KBM-7 (cell line): ENCODE measurements at regions not wholly inside any gene's neighbourhood (a gene's known extent, or its start where the extent isn't known, plus 50 kb on each side); places are given as distances from the start of the nearest gene placed in this dataset.

Experiments used
- DNase-seq: peaks from one replicate; pipeline ENCODE4 v3.0.0-alpha.2; 2015
- in situ Hi-C: fragments of 300-500 bp; cut with MboI; formaldehyde crosslinking; loops from 2 replicates; pipeline ENCODE4 v1.14.3; 2020; ENCODE audit warnings: low sequenced_read_pairs, low pct_unique_long_range_greater_than_20kb, mixed read lengths

DNA sequence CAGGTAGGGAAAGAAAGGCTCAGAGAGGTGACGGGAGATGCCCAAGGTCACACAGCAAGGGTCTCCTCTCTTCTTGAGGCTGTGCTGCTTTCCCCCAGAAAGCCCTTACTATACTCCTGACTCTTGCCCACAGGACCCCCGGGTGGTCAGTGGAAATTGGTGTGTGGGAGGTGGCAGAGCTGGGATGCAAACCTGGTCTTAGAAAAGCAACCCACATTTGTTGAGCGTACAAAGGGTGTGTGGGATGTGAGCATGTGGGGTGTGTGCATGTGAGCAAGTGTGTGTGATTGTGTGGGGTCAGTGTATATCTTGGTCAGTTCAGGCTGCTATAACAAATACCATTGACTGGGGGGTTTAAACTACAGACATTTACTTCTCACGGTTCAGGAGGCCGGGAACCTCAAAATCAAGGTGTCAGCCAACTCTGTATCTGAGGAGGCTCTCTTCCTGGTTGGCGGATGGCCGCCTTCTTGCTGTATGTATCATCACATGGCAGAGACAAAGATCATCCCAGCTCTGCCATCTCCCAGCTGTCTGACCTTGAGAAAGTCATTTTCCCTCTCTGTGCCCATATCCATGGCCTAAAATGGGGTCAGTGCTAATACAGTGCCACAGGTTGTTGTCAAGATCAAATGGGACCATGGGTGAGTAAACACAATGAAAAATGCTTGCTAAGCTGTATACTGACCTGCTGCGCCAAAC, 268.5 kb downstream of the PTPRU start:
- DNase-seq = no peak
- in situ Hi-C loops = no loop called here

GRCh38 chr1:29504196-29504595, 267.9 kb downstream of the PTPRU start:
- no peak for DNase-seq
- in situ Hi-C loops = no loop called here

GRCh38 chr1:29502911-29503840, 266.9 kb downstream of the PTPRU start:
- in situ Hi-C loops = no loop called here
- DNase-seq = no peak

- DNase-seq = no peak
- in situ Hi-C loops = no loop called here
Observed at GRCh38 chr1:29502225-29502910, 266.0 kb downstream of the PTPRU start.

- DNase-seq = no peak
- in situ Hi-C loops = no loop called here
Observed at GRCh38 chr1:29501227-29501976, 265.1 kb downstream of the PTPRU start.

DNA sequence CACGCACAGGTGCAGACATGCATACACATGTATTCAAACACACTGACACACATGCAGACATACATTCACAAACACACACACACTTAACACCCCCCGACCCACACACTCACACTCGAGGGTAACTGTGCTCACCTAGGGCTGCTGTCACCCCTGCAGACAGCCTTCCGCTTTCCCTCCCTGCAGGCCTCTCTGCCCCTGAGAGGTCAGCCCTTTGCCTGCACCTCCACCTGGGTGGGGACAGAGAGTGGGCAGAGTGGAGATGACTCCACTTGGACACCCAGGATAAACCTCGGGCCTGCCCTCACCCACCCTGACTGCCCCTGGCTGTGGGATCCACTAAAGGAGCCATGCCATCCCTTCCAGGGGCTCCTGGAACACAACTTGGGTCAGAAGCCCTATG, 264.3 kb downstream of the PTPRU start:
- no peak for DNase-seq
- in situ Hi-C loops = no loop called here

GRCh38 chr1:29500041-29500440, 263.7 kb downstream of the PTPRU start:
- no peak for DNase-seq
- in situ Hi-C loops = no loop called here

DNA sequence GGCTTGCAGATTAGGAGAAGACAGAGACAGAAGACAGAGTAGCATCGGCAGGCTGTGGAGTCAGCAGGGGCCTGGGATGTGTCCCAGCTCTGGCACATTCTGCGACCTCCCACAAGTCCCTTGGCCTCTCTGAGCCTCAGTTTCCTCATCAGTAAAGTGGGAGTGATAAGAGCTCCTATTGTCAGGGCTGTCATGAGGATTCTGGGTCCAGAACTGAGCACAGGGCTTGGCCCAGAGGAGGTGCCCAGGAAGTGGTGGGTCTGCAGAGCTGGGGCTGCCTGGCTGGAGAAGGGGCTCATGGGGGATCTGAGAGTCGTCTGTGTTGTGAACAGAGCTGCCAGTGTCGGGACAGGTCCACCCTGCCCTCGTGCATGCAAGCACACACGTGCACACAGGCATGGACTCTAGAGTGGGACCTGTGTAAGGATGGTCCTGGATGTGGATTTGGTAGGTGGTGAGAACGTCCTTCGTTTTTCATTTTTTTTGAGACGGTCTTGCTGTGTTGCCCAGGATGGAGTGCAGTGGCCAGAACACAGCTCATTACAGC, 262.9 kb downstream of the PTPRU start:
- DNase-seq = no peak

DNA sequence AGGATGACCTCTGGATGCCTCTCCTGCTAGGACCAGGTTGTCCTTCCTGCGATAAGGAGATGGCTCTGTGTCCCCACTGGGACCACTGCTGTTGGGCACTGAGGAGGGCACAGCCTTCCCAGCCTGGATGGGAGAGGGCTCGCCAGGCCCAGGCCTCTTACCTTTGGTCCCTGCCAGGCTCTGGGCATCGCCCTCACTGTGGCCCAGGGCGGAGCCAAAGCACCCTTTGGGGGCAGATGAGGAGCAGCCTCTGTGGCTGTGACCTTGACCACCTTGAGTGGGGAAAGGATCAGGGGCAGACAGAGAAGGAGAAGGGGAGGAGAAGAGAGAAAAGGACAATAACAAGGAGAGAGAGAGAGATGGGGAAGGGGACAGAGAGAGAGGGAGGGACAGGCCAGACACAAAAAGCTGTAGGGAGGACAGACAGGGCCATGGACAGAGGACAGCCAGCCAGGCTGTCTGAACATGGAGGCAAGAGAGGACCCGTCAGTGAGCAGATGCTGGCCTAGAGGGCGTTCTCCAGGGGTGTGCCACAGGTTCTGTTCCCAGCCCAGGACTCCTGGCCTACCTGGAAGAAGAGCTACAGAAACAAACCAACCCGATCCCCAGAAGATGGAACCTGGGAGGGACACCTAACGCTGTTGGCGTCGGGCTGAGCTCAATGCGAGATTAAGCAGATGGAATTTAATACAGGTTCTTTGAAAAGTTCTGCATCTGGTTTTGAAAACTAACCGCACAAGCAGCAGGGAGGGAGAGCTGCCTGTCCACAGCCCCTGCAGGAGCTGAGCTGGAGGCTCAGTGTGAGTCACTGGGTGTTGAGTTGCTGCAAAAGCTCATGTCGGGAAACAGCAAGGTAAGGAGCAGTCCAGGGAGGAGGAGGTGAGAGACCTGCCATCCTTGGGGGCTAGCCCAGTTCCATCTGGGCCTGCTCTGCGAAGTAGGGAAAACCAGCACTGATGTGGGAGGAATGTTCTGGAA, 262.1 kb downstream of the PTPRU start:
- in situ Hi-C loops = no loop called here
- DNase-seq = no peak

More for the DNA sequence above, 262.9 kb downstream of the PTPRU start:
- in situ Hi-C loops = no loop called here

GRCh38 chr1:29497395-29498125, 261.2 kb downstream of the PTPRU start:
- in situ Hi-C loops = no loop called here
- DNase-seq = no peak

DNA sequence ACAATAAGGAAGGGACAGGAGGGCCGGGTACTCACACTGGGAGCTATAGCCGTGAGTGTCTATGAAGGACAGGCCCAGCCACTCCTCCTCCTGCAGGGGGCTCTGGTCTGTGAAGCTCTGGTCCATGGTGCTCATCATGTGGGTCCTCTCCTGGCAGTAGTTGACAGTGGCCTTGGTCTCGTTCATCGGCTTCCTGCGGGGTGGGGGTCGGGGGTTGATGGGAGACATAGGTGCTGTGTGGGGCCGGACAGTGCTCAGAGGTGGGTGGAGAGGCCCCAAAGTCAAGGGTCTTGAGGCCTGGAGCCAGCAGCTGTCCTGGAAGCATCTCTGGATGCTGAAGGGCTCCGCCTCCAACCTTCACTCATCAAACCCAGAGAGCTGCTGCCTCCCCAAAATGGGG, 260.4 kb downstream of the PTPRU start:
- in situ Hi-C loops = no loop called here
- DNase-seq = no peak

- DNase-seq = no peak
Observed at GRCh38 chr1:29490204-29490934, 254.0 kb downstream of the PTPRU start.

GRCh38 chr1:29489471-29489870, 253.1 kb downstream of the PTPRU start:
- in situ Hi-C loops = no loop called here
- no peak for DNase-seq

More at GRCh38 chr1:29490204-29490934, 254.0 kb downstream of the PTPRU start:
- in situ Hi-C loops = no loop called here

- in situ Hi-C loops = no loop called here
- DNase-seq = no peak
Observed at GRCh38 chr1:29488794-29489311, 252.5 kb downstream of the PTPRU start.

DNA sequence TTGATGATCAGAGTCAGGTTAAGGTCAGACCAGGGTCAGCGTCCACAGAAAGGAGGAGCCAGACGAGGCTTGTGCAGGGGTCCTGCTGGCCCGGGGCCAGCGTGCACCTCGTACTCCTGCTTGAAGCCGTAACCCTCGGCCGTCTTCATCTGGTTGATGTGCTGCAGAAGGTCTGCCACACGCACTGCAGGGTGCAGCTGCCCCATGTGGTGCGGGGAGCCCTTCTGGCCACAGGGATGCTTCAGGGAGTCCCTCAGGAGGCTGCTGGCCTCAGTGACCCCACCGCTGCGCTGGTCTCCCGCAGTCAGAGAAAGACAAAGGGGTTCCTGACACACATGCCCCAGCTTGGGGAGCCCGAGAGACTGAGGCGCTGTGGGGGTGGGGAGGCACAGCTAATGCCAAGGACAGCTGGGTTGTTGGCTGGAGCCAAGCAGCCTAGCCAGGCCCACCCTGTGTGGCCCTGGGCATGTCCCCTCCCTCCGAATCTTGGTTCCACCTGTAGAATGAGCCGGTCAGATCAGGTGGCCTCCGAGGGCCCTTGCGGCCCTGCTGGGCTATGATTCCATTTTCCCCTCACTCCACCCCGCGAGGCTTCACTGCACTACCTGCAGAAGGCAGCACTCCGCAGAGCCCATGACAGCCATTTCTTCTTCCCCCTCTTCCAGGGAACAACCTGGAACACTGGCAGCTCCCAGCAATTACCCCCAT, 251.9 kb downstream of the PTPRU start:
- DNase-seq = no peak
- in situ Hi-C loops = no loop called here

- in situ Hi-C loops = no loop called here
Observed at GRCh38 chr1:29487291-29487690, 251.0 kb downstream of the PTPRU start.

More at GRCh38 chr1:29487291-29487690, 251.0 kb downstream of the PTPRU start:
- no peak for DNase-seq
